HG02884 (cell line): ENCODE measurements at regions not wholly inside any gene's neighbourhood (a gene's known extent, or its start where the extent isn't known, plus 50 kb on each side); places are given as distances from the start of the nearest gene placed in this dataset.
"Not testable (repeated sequence)": the region's sequence is repeated elsewhere in the genome, so short reads cannot be mapped to it uniquely, and the experiment has no call there.

Source experiments
- ATAC-seq: cut with Tn5 transposase; IDR thresholded peaks from one replicate; pipeline ENCODE4 v1.9.1; 2021; ENCODE audit warnings: mild to moderate bottlenecking, moderate library complexity; ENCODE audit not compliant: unreplicated experiment

GRCh38 chr2:87343347-87343746 is 321.7 kb upstream of the PLGLB1 start:
- not testable (repeated sequence) for ATAC-seq

- not testable (repeated sequence) for ATAC-seq
Measured at GRCh38 chr2:87345283-87345682, 323.6 kb upstream of the PLGLB1 start.

DNA sequence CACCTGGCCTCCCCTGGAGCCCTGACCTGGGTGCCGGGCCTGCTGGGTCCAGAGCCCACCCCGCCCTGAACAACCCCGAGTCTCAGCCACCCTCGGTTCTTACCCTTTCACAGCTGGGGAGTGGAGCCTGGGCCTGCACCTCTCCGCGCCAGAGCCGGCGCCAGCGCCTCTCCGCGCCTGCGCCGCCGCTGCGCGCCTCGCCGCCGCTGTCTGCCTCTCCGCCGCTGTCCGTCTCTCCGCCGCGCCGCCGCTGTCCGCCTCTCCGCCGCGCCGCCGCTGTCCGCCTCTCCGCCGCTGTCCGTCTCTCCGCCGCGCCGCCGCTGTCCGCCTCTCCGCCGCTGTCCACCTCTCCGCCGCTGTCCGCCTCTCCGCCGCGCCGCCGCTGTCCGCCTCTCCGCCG is 326.9 kb upstream of the PLGLB1 start:
- ATAC-seq = not testable (repeated sequence)

GRCh38 chr2:87349006-87349405 is 327.4 kb upstream of the PLGLB1 start:
- ATAC-seq = not testable (repeated sequence)

DNA sequence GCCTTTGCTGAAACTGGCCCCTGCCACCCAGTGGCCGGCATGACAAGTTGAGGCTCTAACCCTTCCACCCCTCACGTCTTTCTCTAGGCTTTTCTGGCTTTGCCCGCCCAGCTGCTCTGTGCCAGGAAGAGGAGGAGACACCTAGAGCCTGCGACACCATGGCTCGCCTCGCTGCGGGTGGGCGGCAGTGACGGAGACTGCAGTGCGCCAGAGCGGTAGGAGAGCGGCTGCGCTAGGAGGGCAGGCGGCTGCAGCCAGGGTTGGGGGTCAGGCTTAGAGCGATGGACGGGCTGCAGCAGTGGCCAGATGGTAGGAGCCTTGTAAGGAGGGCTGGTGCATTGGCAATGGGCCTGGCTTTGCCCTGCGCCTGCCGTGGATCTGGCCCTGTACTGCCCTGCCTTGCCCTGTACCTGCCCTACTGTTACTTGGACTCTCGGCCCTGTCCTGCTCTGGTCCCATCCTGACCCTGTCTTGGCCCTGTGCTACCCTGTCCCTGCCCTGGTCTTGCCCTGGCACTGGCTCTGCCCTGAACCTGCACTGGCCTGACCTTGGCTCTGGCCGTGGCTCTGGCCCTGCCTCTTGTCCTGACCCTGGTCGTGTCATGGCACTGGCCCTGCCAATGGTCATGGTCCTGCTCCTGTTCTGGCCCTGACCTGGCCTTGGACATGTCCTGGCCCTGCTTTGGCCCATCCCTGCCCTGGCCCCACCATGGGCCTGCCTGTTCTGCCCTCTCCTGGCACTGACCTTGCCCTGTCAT is 330.7 kb upstream of the PLGLB1 start:
- not testable (repeated sequence) for ATAC-seq

DNA sequence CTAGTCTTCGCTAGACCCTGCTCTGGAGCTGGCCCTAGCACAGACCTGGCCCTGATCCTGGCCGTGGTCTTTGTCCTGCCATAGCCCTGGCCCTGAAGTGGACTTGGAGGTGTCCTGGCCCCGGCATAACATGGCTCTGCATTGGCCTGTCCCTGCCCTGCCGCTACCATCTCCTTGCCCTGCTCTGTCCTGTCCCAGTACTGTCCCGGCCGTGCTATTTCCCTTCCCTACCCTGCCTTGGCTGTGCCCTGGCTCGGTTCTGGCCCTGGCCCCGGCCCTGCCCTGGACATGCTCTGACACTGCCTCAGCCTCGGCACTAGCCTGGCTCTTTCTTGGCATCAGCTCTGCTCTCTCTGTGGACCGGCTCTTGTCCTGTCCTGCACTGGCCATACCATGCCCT is 331.8 kb upstream of the PLGLB1 start:
- not testable (repeated sequence) for ATAC-seq

DNA sequence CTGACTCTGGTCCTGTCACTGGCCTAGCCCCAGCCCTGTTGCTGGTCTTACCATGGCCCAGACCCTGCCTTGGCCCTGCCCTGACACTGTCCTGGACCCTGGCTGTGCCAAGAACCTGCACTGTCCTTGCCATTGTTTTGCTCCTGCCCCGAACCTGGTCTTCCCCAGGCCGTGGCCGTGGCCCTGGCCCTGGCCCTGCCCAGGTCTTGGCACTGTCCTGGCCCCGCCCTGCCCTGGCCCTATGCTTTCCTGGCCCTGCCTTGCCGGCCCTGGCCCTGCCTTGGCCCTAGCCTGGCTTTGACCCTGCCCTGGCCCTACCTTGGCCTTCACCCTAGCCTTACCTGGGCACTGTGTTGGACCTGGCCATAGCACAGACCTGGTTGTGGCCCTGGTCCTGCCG is 332.5 kb upstream of the PLGLB1 start:
- ATAC-seq = not testable (repeated sequence)

DNA sequence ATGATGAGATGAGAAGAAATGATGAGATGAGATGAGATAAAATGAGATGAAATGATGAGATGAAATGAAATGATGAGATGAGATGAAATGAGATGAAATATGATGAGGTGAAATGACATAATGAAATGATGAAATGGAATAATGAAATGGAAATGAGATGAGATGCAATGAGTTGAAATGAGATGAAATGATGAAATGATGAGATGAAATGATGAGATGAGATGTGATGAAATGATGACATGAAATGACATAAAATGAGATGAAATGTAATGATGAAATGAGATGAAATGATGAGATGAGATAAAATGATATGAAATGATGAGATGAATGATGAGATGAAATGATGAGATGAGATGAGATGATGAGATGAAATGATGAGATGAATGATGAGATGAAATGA is 338.6 kb upstream of the PLGLB1 start:
- ATAC-seq = not testable (repeated sequence)

- ATAC-seq = not testable (repeated sequence)
Measured at GRCh38 chr2:87360927-87361326, 339.3 kb upstream of the PLGLB1 start.

- not testable (repeated sequence) for ATAC-seq
Measured at GRCh38 chr2:87361805-87362204, 340.2 kb upstream of the PLGLB1 start.

GRCh38 chr2:87364379-87364778 is 342.7 kb upstream of the PLGLB1 start:
- ATAC-seq = not testable (repeated sequence)

DNA sequence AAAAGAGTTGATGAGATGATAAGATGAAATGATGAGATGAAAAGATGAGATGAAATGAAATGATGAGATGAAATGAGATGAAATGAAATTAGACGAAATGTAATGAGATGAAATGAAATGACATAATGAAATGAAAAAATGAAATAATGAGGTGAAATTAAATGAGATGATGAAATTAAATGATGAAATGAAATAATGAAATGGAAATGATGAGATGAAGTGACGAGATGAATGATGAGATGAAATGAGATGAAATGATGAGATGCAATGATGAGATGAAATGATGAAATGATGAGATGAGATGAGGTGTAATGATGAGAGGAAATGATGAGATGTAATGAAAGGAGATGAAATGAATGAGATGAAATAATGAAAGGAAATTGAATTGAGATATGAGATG is 343.4 kb upstream of the PLGLB1 start:
- not testable (repeated sequence) for ATAC-seq

DNA sequence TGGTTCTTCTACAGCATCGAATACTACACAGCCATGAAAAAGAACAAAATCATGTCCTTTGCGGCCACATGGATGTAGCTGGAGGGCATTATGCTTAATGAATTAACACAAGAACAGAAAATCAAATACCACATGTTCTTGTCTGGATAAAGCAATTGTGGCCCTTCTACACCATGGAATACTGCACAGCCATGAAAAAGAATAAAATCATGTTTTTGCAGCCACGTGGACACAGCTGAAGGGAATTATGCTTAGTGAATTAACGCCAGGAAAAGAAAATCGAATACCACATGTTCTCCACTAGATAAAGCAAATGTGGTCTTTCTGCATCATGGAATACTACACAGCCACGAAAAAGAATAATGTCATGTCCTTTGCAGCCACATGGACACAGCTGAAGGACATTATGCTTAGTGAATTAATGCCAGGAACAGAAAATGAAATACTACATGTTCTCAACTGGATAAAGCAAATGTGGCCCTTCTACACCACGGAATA is 361.8 kb upstream of the PLGLB2 start:
- not testable (repeated sequence) for ATAC-seq

DNA sequence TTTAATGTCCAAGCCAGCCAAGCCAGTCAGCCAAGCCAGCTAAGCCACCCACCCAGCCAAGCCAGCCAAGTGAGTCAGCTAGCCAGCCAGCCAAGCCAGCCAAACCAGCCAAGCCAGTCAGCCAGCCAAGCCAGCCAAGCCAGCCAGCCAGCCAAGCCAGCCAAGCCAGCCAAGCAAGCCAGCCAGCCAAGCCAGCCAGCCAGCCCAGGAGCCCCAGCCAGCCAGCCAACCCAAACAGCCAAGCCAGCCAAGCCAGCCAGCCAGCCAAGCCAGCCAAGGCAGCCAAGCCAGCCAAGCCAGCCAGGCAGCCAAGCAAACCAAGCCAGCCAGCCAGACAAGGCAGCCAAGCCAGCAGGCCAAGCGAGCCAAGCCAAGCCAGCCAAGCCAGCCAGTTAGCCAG is 352.1 kb upstream of the PLGLB2 start:
- ATAC-seq = not testable (repeated sequence)

- not testable (repeated sequence) for ATAC-seq
Measured at GRCh38 chr2:87396551-87397265, 351.2 kb upstream of the PLGLB2 start.

DNA sequence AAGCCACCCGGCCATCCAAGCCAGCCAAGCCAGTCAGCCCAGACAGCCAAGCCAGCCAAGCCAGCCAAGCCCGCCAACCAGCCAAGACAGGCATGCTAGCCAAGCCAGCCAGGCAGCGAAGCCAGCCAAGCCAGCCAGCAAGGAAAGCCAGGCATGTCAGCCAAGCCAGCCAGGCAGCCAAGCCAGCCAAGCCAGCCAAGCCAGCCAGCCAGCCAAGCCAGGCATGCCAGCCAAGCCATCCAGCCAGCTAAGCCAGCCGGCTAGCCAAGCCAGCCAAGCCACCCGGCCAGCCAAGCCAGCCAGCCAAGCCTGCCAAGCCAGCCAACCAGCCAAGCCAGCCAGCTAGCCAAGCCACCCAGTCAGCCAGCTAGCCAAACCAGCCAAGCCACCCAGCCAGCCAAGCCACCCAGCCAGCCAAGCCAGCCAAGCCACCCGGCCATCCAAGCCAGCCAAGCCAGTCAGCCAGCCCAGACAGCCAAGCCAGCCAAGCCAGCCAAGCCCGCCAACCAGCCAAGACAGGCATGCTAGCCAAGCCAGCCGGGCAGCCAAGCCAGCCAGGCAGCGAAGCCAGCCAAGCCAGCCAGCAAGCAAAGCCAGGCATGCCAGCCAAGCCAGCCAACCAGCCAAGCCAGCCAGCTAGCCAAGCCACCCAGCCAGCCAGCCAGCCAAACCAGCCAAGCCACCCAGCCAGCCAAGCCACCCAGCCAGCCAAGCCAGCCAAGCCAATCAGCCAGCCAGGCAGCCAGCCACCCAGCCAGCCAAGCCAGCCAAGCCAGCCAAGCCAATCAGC is 350.4 kb upstream of the PLGLB2 start:
- ATAC-seq = not testable (repeated sequence)

- ATAC-seq = not testable (repeated sequence)
Measured at GRCh38 chr2:87398567-87399305, 349.2 kb upstream of the PLGLB2 start.

- no peak for ATAC-seq
Measured at GRCh38 chr2:87401726-87402345, 346.1 kb upstream of the PLGLB2 start.

- ATAC-seq = no peak
Measured at GRCh38 chr2:87403893-87404175, 344.1 kb upstream of the PLGLB2 start.
